HG03354 (cell line): ENCODE measurements at regions not wholly inside any gene's neighbourhood (a gene's known extent, or its start where the extent isn't known, plus 50 kb on each side); places are given as distances from the start of the nearest gene placed in this dataset.

ENCODE experiments used
- ATAC-seq: cut with Tn5 transposase; IDR thresholded peaks from one replicate; pipeline ENCODE4 v1.9.1; 2021; ENCODE audit warnings: mild to moderate bottlenecking; ENCODE audit not compliant: unreplicated experiment, poor library complexity, severe bottlenecking

DNA sequence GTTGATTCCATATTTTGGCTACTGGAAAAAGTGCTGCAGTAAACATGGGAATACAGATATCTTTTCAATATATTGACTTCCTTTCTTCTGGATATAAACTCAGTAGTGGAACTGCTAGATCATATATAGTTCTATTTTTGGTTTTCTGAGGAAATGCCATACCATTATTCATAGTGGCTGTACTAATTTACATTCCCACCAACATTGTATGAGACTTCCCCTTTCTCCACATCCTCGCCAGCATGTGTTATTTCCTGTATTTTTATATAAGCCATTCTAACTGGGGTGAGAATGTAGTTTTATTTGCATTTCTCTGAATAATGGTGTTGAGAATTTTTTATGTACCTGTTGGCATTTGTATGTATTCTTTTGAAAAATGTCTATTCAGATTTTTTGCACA is 385.2 kb downstream of the NUF2 start:
- ATAC-seq, result no peak

DNA sequence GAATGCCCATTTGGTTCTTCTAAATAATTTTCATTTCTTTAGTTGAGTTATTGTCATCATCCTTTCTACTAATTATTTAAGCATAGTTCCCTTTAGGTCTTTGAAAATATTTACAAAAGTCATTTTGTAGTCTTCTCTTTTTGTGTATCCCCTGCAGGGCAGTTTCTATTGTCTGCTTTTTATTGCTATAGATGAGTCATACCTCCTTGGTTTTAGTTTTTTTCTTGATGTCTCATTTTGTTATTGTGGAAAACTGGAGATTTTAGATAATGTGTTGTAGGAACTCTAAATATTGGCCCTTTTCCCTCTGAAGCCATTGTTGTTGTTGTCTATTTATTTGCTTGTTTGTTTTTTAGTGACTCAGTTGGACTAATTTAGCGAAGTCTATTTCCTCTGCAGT is 387.9 kb downstream of the NUF2 start:
- no peak for ATAC-seq

DNA sequence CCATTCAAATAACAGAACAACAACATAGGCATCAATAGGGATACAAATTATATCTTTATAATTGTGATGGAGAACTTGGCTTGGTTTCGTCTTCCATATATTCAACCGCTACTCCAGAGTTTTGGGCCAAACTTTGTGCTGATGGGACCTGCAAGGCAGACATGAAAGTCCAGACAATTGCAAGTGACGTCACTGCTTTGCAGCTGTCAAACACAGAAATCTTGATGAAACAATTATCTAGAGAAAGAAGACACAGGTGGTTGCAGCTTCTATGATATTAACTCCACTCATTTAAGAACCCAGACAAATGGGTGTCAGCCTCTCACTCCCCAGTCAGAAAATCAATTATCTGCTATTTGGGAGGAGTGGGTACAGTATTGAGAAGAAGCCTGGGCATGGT is 390.6 kb downstream of the NUF2 start:
- ATAC-seq, result no peak

DNA sequence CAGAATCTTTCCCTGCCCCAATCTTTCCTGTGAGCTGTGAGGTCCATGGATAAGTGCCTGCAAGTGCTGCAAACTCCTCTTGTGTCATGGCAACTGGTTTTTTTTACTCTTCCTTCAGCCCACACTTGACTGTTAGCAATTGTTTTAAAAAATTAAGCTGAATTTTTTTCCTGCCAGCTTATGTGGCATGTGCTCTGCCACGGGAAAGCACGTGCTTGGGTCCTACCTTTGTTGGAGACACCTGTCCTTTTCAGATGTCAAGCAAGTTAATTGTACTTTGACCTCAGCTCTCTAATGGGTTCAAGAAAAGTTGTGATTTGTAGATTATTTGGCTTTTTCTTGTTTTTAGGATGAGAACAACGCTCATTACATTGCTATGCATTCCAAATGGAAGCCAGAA is 398.5 kb downstream of the NUF2 start:
- ATAC-seq, result no peak

DNA sequence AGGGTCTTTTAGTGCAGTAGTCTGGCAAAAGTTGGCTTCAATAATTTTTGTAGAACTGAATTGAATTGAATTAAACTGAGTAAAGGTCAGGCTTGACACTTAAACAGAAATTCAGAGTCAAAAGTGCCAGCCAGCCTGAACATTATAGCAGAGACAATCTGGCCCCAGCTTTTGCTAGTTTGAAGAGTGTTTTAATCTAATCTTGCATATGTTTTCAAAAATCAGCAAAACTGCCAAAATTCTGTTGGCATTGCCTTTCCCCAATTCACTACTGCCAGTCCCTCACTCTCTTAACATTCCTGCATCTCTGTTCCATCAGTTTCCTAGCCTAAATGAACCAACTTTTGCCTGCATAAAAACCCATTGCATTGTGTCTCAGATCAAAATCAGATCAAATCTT is 403.8 kb downstream of the NUF2 start:
- no peak for ATAC-seq

DNA sequence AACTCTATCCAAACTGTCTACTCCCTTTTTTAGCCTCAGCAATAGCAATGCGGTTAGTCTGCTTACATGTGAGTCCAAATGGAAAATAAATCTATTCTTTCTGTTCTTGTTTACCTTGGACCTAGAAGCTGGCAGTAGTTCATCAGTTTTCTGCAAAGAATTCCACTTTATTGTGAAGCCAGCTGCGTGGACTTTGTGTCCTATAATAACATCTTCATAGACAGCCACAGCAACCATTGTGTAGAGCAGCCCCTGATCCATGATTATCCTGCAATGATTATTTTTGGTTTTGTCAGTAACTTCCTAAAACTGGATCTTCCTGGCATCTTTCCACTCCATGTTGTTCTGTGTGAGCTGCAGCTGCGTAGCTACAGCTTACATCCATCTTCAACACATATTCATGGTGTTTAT is 408.7 kb downstream of the NUF2 start:
- ATAC-seq, result no peak

DNA sequence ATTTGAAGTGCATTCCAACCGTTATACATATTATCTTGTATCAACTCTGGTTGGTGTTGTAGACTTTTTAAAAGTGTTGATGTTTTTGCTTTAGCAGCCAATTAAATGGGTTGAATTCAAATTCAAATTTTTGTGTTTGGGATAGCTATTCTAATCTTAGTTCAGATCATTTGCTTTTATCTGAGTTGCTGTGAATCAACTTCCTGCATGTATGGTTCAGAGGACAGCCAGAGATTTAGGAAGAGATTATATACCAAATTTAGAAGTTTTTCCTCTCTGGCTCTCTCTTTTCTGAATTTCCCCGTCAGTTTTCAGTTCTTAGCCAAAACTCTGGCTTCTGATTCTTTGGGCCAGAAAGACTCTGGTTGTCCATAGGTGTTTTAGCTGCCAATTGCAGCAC is 415.5 kb downstream of the NUF2 start:
- no peak for ATAC-seq

DNA sequence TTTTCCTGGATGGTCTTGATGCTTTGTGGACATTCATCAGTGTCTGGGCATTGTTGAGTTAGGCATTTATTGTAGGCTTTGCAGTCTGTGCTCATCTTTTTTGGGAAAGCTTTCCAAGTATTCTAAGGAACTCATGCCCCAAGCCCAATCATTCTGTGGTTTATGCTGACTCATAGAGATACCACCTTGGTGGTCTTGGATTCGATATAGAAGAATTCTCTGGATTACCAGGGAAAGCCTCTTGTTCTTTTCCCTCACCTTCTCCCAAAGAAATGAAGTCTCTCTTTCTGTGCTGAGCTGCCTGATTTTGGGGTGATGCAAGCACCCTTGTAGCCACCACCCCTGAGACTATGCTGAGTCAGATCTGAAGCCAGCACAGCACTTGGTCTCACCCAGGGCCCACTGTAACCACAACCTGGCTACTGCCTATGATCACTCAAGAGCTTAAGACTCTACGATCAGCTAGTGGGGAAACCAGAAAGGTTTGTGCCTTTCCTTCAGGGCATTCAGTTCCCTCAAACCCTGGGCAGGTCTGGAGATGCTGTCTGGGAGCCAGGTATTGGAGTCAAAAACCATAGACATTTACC is 422.6 kb downstream of the NUF2 start:
- ATAC-seq, result no peak

DNA sequence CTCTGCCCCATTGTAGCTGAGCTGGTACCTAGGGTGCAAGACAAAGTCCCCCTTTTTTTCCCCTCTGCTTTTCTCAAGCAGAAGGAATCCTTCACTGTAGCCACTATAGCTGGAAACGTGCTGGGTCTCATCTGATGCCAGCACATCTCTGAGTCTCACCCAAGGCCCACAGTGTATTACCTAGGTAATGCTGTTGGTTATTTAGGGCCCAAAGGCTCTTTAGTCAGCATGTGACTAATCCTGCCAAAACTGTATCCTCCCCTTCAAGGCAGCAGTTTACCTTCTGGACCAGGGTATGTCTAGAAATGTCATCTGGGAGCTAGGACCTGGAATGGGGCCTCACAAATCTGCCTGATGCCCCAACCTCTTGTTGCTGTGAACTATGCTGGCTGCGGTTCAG is 423.4 kb downstream of the NUF2 start:
- no peak for ATAC-seq

DNA sequence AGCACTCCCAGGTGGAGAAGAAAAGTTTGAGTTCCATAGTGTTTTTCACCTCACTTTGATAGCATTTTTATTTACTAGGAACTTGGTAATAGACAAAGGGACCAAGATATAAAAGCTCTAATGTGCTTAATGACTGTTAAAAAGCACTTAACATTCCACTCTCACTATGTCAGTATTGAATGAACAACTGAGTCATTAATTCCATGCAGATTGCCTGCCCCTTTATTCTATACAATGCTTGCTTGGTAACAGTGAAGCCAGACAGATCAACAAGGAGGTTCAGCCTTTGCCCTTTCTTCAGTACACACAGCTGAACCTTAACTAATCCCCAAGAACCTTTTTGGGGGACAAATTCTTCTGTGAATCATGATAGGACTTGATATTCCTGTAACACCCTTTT is 425.5 kb downstream of the NUF2 start:
- ATAC-seq, result no peak

DNA sequence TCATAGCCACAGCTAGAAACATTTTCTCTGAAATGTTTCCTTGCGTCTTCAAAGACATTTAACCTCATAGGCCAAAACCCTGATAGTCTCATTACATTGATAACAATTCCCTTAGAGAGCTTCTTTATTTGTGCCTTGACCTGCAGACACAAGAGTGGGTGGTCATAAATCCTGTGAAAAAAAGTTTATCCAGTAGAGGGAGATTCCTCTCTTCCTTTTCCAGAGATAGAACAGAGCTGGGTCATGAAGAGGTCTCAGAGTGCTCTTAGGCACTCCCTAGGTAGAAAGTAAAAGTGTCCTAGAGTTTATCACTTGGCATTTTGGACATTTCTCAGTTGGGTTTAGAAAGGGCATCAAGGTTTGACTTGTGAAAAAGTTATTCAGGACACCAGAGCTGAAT is 426.1 kb downstream of the NUF2 start:
- ATAC-seq, result no peak

DNA sequence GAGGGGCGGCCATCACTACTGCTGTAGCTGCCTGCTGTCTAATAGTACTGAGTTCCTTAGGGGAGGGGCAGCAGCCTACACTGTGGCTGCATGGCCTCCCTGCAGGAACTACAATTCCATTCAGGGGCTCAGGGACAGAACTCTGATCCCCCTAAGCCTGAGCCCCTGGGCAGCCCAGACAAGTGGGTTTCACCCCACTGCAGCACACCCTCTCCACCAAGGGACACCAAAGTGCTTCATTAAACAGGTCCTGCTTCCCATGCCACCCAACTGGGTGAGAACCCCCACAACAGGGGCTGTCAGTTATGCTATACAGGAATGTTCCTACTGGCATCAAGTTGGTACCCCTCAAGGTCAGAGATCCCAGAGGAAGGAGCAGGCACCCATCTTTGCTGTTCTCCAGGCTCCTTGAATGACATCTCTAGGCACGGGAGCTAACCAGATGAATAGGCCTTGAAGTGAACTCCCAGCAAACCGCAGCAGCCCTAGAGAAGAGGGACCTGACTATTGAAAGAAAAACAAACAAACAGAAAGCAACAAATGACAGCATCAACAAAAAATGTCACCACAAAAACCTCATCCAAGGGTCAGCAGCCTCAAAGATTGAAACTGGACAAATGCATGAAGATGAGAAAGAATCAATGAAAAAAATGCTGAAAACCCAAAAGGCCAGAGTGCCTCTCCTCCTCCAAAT is 437.4 kb downstream of the NUF2 start:
- no peak for ATAC-seq

DNA sequence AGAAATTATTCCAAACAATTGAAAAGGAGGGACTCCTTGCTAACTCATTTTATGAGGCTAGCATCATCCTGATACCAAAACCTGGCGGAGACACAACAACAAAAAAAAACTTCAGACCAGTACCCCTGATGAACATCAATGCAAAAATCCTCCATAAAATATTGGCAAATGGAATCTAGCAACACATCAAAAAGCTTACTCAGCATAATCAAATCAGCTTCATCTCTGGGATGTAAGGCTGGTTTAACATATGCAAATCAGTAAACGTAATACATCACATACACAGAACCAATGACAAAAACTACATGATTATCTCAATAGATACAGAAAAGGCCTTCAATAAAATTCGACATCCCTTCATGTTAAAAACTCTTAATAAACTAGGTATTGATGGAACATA is 440.1 kb downstream of the NUF2 start:
- no peak for ATAC-seq

DNA sequence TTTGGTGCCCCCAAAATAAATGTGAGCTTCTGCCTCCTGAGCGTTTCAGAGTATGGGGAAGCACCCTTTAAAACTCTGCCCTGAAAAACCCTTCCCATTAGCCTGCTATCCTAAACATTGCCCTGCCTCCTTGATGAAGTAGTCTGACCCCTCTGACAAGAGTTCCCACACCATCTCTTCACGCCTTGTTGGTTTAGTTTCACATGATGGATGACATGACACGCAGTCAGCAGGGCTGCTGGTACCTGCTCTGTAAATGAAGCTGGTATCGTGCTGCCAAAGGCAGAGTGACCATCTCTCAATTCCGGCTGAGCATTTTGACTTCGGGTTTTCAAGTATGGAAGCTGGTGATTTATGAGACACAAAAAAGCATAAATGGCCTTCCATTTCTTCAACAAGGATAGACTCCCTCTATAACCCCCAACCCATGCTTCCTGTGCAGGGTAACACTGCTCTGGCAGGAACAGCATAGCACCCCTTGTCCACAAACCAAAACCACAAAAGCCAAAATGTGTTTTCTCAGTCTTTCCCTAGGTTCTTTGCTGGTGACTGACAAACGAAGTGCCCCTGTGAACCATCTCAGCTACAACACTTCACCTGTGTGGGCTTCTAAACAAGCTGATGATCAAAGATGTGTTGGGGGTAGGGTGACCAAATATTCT is 444.6 kb downstream of the NUF2 start:
- no peak for ATAC-seq

DNA sequence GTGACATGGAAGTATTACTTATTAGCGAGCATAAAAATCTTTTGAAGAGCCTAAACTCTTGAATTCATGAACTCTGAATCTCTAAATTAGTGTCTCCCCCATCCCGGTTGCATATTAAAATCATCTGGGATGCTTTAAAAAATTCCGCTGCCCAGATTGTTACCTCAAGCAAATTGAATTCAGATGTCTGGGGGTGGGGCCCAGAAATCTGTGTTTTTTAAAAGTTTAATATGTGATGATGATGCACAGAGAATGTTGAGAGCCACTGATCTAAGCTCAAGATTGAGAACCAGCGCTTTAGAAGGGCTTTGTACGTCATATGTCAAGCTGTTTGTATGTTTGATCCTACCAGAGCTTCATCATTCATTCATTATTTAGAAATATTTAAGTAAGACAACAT is 446.8 kb downstream of the NUF2 start:
- no peak for ATAC-seq

DNA sequence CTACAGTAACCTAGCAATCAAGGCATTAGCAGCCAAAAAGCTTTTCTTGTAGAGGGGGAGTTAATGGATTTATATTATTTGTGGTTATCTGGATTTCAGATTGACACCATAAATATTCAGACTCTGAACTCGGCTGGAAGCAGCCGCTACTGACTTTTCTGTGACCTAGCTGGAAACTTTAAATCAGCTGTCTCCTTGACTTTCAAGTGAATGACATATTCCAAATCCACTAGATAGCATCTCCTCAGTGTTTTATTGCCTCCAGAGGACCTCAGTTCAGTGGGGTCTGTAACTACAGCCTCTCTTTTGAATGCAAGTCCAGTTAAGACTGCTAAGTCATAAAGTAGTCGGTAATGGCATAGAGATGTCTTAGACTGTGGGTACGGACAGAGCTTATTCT is 448.5 kb downstream of the NUF2 start:
- no peak for ATAC-seq

DNA sequence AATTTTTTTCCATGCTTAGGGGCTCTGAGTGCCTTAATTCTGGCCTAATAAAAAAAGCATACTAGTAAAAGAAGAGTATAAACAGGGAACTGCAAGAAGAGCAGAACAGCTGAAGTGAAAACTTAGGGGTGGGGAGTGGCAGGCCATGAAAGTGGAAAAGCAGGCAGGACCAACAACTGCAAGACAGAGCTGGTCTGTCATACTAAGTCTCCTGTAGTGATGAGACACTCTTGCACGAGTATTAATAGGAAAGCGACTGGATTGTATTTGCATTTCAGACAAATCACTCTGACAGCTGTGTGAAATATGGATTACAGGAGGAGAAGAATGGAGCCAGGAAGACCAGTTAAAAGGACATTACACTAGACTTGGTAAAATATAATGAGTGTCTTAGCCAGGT is 449.9 kb downstream of the NUF2 start:
- ATAC-seq, result no peak

DNA sequence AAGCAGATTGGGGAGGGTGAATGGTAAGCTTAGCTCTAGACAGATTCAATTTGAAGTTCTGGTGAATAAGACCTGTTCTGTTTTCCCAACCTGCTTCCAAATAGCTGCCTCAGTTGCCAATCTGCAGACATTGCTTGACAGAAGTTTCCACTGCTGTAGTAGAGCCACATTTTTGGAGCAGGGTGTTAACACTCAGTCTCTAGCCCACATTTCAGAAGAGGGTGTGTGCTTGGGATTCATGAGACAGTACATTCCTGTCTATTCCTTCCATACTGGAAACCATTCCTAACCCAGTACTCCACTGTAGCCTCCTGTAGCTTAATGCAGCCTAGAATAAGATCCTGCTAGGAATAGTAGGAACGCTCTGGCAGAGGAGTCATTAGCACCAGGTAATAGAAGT is 450.5 kb downstream of the NUF2 start:
- no peak for ATAC-seq

DNA sequence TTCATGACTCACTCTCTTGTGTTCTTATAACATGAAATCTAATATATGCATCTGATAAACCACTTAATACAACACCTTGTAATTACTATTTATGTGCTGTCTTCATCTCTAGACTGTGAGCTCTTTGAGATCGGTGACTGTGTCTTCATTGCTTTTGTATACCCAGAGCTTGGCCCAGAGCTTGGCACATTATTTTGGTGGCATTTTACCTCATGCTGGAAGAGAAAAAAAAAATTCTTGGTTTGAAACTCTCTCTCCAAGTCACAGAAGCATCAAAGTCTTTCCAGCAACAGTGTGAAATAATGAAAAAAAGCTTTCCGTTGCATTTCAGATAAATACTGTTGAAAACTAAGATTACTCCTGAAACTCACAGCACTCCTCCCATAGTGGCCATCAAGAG is 451.6 kb downstream of the NUF2 start:
- no peak for ATAC-seq

DNA sequence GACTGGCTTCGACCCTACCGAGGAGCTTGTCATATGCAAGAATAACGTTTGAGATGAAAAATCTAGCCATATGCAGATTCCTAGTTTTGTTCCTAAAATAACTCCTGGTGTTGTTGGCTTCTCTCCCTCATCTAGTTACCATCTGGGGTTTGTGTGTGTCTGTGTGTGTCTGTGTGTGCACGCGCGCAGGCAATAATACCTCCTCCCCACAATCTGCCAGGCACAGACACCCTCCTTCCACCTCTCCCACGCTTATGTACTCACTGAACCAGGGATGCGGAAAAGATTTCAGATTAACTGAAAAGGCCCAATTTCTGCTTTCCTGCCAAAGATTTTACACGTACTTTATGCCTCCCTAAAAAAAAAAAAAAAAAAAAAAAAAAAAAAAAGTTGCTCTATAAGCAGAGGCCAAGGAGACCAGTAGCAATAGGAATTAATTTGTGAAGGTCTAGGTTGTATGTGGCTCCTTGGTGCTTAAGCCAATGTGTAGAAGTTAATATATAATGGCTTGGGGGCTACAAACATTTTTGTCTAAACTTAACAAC is 452.7 kb downstream of the NUF2 start:
- no peak for ATAC-seq

DNA sequence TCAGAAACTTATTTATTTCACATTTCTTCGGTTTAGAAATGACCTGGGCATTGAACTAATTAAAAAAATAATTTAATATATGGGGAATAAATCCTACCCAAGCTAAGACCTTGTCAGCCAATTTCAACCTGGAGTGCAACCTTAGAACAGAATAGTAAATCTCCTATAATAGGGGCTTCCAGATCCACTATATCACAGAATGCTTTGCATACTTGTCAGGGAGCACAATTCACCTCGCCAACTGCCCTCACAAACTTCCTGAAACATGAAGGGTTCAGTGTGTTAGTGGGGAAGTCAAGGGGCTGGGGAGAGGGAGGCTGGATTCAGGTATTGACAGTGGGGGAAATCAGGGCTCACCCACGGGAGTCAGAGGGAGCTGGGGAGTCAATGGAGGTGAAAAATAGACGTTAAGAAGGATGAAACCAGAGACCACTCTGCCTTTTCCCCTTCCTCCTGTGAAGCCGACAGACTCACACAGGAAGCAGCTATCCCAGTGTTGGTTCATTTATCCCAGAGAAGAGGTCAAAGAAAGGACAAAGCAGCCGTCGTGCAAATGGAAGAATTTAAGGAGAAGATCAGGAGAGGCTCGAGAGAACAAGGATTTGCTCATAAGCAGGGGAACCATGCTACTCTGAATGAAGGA is 453.3 kb downstream of the NUF2 start:
- ATAC-seq, result no peak
